A549 (cell line): ENCODE measurements at regions not wholly inside any gene's neighbourhood (a gene's known extent, or its start where the extent isn't known, plus 50 kb on each side); places are given as distances from the start of the nearest gene placed in this dataset.

Source experiments
- ATAC-seq, 2 experiments: fragments of 200-7000 bp in 1 of 2; fragments of >200 bp in 1 of 2; cut with Nextera tagmentation in 1 of 2; cut with Tn5 transposase in 1 of 2; 3 replicates each; pipeline versions ENCODE4 v1.8.0 to v1.9.1; 2018 to 2020; ENCODE audit warnings: mild to moderate bottlenecking in 1 of 2, moderate library complexity in 1 of 2
- CTCF ChIA-PET: fragments of 300-600 bp; sonication (Branson Sonifier 250); formaldehyde crosslinking; extraction: SDS; loops from one replicate; lab custom pipeline; 2021; ENCODE audit warnings: antibody characterized with exemption, inconsistent platforms; lab: Yijun Ruan, JAX
- POLR2A ChIA-PET: fragments of 350-600 bp; formaldehyde crosslinking; extraction: SDS; loops from one replicate; lab custom pipeline; 2021; ENCODE audit warnings: antibody characterized with exemption, inconsistent platforms; lab: Yijun Ruan, JAX
- DNase-seq, 2 experiments: peaks; one replicate each; pipeline versions ENCODE4 v3.0.0 to v3.0.0-alpha.2; 2011 to 2016; ENCODE audit warnings: low read depth in 1 of 2, low spot score in 1 of 2
- FAIRE-seq: peaks from 2 replicates; lab custom pipeline; 2011; peaks lifted over from hg19 to GRCh38; lab: Jason Lieb, UNC
- H3K27ac ChIP-seq, 2 experiments: fragments of >200 bp; sonication (Bioruptor Twin); formaldehyde crosslinking; 3 replicates each; pipeline ENCODE4 v1.5.1; 2016 to 2017
- H3K4me1 ChIP-seq: fragments of >200 bp; sonication (Bioruptor Twin); formaldehyde crosslinking; 3 replicates; pipeline ENCODE4 v1.6.1; 2016
- H3K4me2 ChIP-seq: fragments of >200 bp; sonication (Bioruptor Twin); formaldehyde crosslinking; 3 replicates; pipeline ENCODE4 v1.6.1; 2016
- H3K4me3 ChIP-seq: fragments of >200 bp; sonication (Bioruptor Twin); formaldehyde crosslinking; 3 replicates; pipeline ENCODE4 v1.5.1; 2016
- H3K9me3 ChIP-seq: fragments of >200 bp; sonication (Bioruptor Twin); formaldehyde crosslinking; 3 replicates; pipeline ENCODE4 v1.6.1; 2016
- CEBPB ChIP-seq, 2 experiments: fragments of >200 bp in 1 of 2; sonication (Bioruptor Twin) in 1 of 2; formaldehyde crosslinking in 1 of 2; IDR thresholded peaks; 2 replicates each; pipeline ENCODE4 v1.6.1; 2012 to 2016
- CHD2 ChIP-seq: fragments of 150-350 bp; IDR thresholded peaks from 2 replicates; pipeline ENCODE4 v1.6.1; 2014; ENCODE audit warnings: low read length; ENCODE audit not compliant: partially characterized antibody
- E2F6 ChIP-seq: IDR thresholded peaks from 2 replicates; pipeline ENCODE4 v1.6.1; 2012; ENCODE audit warnings: low read depth, borderline replicate concordance
- EHF ChIP-seq: fragments of 250-450 bp; sonication (Bioruptor Pico); IDR thresholded peaks from 2 replicates; pipeline ENCODE4 v1.5.0; 2020; ENCODE audit warnings: mild to moderate bottlenecking
- EP300 ChIP-seq, 2 experiments: fragments of >200 bp; sonication (Bioruptor Twin); formaldehyde crosslinking; IDR thresholded peaks; 2 replicates in 1 of 2; 3 replicates in 1 of 2; pipeline ENCODE4 v1.6.1; 2016 to 2017
- FOSL2 ChIP-seq, 2 experiments: fragments of 450-650 bp in 1 of 2; fragments of >200 bp in 1 of 2; sonication (Bioruptor Twin) in 1 of 2; formaldehyde crosslinking; IDR thresholded peaks; 2 replicates each; pipeline versions ENCODE4 v1.5.0 to v1.6.1; 2016 to 2020; ENCODE audit warnings: mild to moderate bottlenecking in 1 of 2, moderate library complexity in 1 of 2
- FOXS1 ChIP-seq: fragments of 250-450 bp; sonication (Bioruptor Pico); IDR thresholded peaks from 2 replicates; pipeline ENCODE4 v1.5.0; 2020; ENCODE audit warnings: mild to moderate bottlenecking, moderate library complexity
- GATA3 ChIP-seq: IDR thresholded peaks from 2 replicates; pipeline ENCODE4 v1.6.1; 2012; ENCODE audit warnings: borderline replicate concordance
- HDAC2 ChIP-seq: fragments of 200-600 bp; sonication (generic); IDR thresholded peaks from 2 replicates; pipeline ENCODE4 v1.6.1; 2016
- HOXA7 ChIP-seq: fragments of 250-450 bp; sonication (Bioruptor Pico); IDR thresholded peaks from 2 replicates; pipeline ENCODE4 v1.5.0; 2020; ENCODE audit warnings: mild to moderate bottlenecking, moderate library complexity
- HOXB5 ChIP-seq: fragments of 250-450 bp; sonication (Bioruptor Pico); IDR thresholded peaks from 2 replicates; pipeline ENCODE4 v1.5.0; 2020; ENCODE audit warnings: mild to moderate bottlenecking, moderate library complexity
- JUN ChIP-seq, 2 experiments: fragments of >200 bp; sonication (Bioruptor Twin); formaldehyde crosslinking; IDR thresholded peaks; 2 replicates in 1 of 2; 3 replicates in 1 of 2; pipeline ENCODE4 v1.6.1; 2016 to 2017
- NFE2L2 ChIP-seq: fragments of 150-350 bp; conservative IDR thresholded peaks from 2 replicates; pipeline ENCODE4 v1.6.1; 2014; ENCODE audit warnings: low read length
- NPAS2 ChIP-seq: fragments of 250-450 bp; sonication (Bioruptor Pico); IDR thresholded peaks from 2 replicates; pipeline ENCODE4 v1.8.0; 2022; ENCODE audit warnings: mild to moderate bottlenecking, moderate library complexity, borderline replicate concordance
- POLR2A ChIP-seq: IDR thresholded peaks from 2 replicates; pipeline ENCODE4 v1.6.1; 2012; ENCODE audit warnings: mild to moderate bottlenecking, low read length
- RAD21 ChIP-seq, 2 experiments: fragments of >200 bp in 1 of 2; sonication (Bioruptor Twin) in 1 of 2; formaldehyde crosslinking in 1 of 2; IDR thresholded peaks in 1 of 2; conservative IDR thresholded peaks in 1 of 2; 2 replicates in 1 of 2; 3 replicates in 1 of 2; pipeline ENCODE4 v1.6.1; 2012 to 2018; ENCODE audit warnings: inconsistent platforms in 1 of 2
- RARB ChIP-seq: fragments of 250-450 bp; sonication (Bioruptor Pico); IDR thresholded peaks from 2 replicates; pipeline ENCODE4 v1.8.0; 2021; ENCODE audit warnings: mild to moderate bottlenecking, moderate library complexity
- RCOR1 ChIP-seq: fragments of 150-350 bp; IDR thresholded peaks from 2 replicates; pipeline ENCODE4 v1.6.1; 2014; ENCODE audit warnings: antibody characterized with exemption, low read length, low read depth
- RFX5 ChIP-seq: fragments of 450-650 bp; IDR thresholded peaks from 2 replicates; pipeline ENCODE4 v1.7.1; 2014; ENCODE audit warnings: antibody characterized with exemption, mild to moderate bottlenecking, moderate library complexity
- TP53 ChIP-seq: fragments of 250-450 bp; sonication (Bioruptor Pico); IDR thresholded peaks from 2 replicates; pipeline ENCODE4 v1.5.0; 2021; ENCODE audit warnings: mild to moderate bottlenecking, moderate library complexity
- USF2 ChIP-seq: fragments of 450-650 bp; IDR thresholded peaks from 2 replicates; pipeline ENCODE4 v1.6.1; 2014; ENCODE audit warnings: antibody characterized with exemption
- ZNF302 ChIP-seq: fragments of 250-450 bp; sonication (Bioruptor Pico); IDR thresholded peaks from 2 replicates; pipeline ENCODE4 v1.9.0; 2021; ENCODE audit warnings: inconsistent platforms, mild to moderate bottlenecking, moderate library complexity
- WGBS: methylation state at CpG from one replicate; pipeline ENCODE4 v1.1.6; 2017; ENCODE audit errors: missing lambda C conversion rate; 5-methylcytosine and 5-hydroxymethylcytosine counted together
- TF ChIP-seq, protein P1 (sequence below): fragments of 150-350 bp; IDR thresholded peaks from 2 replicates; pipeline ENCODE4 v1.6.1; 2014; ENCODE audit warnings: low read depth, mild to moderate bottlenecking, low read length
- TF ChIP-seq, protein P2 (sequence below): fragments of 200-600 bp; sonication (generic); IDR thresholded peaks from 2 replicates; pipeline ENCODE4 v1.6.1; 2016; ENCODE audit warnings: antibody characterized with exemption, mild to moderate bottlenecking, moderate library complexity
- TF ChIP-seq, protein P3 (sequence below): fragments of >200 bp; sonication (Bioruptor Twin); formaldehyde crosslinking; IDR thresholded peaks from 3 replicates; pipeline ENCODE4 v1.5.1; 2016
- TF ChIP-seq, protein P4 (sequence below): IDR thresholded peaks from 2 replicates; pipeline ENCODE4 v1.6.1; 2012

DNA sequence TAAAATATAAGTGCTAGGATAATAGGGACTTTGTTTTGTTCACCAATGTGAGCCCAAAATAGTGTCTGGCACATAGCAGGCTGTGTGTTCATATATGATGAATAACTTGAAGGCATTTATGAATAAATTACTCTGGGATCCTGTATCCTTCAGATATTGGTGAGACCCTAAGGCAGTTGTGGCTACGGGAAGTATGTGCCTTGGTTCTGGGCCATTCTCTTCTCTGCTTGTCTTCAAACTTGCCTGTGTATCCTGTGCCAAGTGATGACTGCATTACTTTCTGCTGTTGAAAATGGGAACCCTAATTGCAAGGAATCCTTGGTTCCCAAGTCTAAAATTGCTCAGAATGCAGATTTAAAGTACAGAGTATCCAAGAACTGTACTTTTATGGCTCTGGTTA is 67.6 kb upstream of the KTN1 start:
- WGBS = 90% methylated on average over 1 of the region's 1 CpG
- H3K4me2 ChIP-seq = no peak overlapping the region
- CTCF ChIA-PET = no interaction called here
- FAIRE-seq (no peak), ATAC-seq (no peak), DNase-seq (no peak)
- no peaks in the 10 kb centered on the region for H3K9me3 ChIP-seq
- TF ChIP-seq E2F6 = no peak
- TF ChIP-seq RCOR1 = no peak
- TF ChIP-seq RFX5 = no peak
- TF ChIP-seq NFE2L2 = no peak
- no peak for TF ChIP-seq TP53 (CRISPR knock-in tag)
- TF ChIP-seq, protein P1, sequence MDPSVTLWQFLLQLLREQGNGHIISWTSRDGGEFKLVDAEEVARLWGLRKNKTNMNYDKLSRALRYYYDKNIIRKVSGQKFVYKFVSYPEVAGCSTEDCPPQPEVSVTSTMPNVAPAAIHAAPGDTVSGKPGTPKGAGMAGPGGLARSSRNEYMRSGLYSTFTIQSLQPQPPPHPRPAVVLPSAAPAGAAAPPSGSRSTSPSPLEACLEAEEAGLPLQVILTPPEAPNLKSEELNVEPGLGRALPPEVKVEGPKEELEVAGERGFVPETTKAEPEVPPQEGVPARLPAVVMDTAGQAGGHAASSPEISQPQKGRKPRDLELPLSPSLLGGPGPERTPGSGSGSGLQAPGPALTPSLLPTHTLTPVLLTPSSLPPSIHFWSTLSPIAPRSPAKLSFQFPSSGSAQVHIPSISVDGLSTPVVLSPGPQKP = no peak
- no peak for TF ChIP-seq HOXA7 (CRISPR knock-in tag)
- no peak for TF ChIP-seq HDAC2
- TF ChIP-seq EP300 (IDR thresholded peaks at IDR 0.05) = no peak
- no peak for TF ChIP-seq RAD21 (conservative IDR thresholded peaks at IDR 0.05 in 1 of 2, IDR thresholded peaks at IDR 0.05 in 1 of 2)
- no peak for TF ChIP-seq JUN (IDR thresholded peaks at IDR 0.05)
- TF ChIP-seq ZNF302 (CRISPR knock-in tag) = no peak
- H3K4me1 ChIP-seq = no peaks in the 10 kb centered on the region
- no peak overlapping the region for H3K27ac ChIP-seq
- POLR2A ChIA-PET = no interaction called here
- no peak overlapping the region for H3K4me3 ChIP-seq

- no peak for ATAC-seq
Observed at GRCh38 chr14:55513491-55513890, 66.5 kb upstream of the KTN1 start.

More at GRCh38 chr14:55513491-55513890, 66.5 kb upstream of the KTN1 start:
- TF ChIP-seq RARB (CRISPR knock-in tag) (no peak), CEBPB (IDR thresholded peaks at IDR 0.05) (no peak), POLR2A (no peak), USF2 (no peak), EHF (CRISPR knock-in tag) (no peak), JUN (IDR thresholded peaks at IDR 0.05) (no peak), NPAS2 (CRISPR knock-in tag) (no peak), GATA3 (no peak), FOXS1 (CRISPR knock-in tag) (no peak), CHD2 (no peak), FOSL2 (IDR thresholded peaks at IDR 0.05) (no peak), FOSL2 (CRISPR knock-in tag; IDR thresholded peaks at IDR 0.05) (no peak), HOXB5 (CRISPR knock-in tag) (no peak)
- TF ChIP-seq, protein P2, sequence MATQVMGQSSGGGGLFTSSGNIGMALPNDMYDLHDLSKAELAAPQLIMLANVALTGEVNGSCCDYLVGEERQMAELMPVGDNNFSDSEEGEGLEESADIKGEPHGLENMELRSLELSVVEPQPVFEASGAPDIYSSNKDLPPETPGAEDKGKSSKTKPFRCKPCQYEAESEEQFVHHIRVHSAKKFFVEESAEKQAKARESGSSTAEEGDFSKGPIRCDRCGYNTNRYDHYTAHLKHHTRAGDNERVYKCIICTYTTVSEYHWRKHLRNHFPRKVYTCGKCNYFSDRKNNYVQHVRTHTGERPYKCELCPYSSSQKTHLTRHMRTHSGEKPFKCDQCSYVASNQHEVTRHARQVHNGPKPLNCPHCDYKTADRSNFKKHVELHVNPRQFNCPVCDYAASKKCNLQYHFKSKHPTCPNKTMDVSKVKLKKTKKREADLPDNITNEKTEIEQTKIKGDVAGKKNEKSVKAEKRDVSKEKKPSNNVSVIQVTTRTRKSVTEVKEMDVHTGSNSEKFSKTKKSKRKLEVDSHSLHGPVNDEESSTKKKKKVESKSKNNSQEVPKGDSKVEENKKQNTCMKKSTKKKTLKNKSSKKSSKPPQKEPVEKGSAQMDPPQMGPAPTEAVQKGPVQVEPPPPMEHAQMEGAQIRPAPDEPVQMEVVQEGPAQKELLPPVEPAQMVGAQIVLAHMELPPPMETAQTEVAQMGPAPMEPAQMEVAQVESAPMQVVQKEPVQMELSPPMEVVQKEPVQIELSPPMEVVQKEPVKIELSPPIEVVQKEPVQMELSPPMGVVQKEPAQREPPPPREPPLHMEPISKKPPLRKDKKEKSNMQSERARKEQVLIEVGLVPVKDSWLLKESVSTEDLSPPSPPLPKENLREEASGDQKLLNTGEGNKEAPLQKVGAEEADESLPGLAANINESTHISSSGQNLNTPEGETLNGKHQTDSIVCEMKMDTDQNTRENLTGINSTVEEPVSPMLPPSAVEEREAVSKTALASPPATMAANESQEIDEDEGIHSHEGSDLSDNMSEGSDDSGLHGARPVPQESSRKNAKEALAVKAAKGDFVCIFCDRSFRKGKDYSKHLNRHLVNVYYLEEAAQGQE = no peak
- TF ChIP-seq, protein P3, sequence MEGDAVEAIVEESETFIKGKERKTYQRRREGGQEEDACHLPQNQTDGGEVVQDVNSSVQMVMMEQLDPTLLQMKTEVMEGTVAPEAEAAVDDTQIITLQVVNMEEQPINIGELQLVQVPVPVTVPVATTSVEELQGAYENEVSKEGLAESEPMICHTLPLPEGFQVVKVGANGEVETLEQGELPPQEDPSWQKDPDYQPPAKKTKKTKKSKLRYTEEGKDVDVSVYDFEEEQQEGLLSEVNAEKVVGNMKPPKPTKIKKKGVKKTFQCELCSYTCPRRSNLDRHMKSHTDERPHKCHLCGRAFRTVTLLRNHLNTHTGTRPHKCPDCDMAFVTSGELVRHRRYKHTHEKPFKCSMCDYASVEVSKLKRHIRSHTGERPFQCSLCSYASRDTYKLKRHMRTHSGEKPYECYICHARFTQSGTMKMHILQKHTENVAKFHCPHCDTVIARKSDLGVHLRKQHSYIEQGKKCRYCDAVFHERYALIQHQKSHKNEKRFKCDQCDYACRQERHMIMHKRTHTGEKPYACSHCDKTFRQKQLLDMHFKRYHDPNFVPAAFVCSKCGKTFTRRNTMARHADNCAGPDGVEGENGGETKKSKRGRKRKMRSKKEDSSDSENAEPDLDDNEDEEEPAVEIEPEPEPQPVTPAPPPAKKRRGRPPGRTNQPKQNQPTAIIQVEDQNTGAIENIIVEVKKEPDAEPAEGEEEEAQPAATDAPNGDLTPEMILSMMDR = no peak
- TF ChIP-seq, protein P4, sequence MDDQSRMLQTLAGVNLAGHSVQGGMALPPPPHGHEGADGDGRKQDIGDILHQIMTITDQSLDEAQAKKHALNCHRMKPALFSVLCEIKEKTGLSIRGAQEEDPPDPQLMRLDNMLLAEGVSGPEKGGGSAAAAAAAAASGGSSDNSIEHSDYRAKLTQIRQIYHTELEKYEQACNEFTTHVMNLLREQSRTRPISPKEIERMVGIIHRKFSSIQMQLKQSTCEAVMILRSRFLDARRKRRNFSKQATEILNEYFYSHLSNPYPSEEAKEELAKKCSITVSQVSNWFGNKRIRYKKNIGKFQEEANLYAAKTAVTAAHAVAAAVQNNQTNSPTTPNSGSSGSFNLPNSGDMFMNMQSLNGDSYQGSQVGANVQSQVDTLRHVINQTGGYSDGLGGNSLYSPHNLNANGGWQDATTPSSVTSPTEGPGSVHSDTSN = no peak
- WGBS = 91% methylated on average over 10 of the region's 10 CpGs
- no peak overlapping the region for H3K27ac ChIP-seq
- DNase-seq (no peak), FAIRE-seq (no peak)
- no peaks in the 10 kb centered on the region for H3K4me1 ChIP-seq
- H3K4me2 ChIP-seq = no peak overlapping the region
- POLR2A ChIA-PET = no interaction called here
- CTCF ChIA-PET = interaction anchor here (0.6 kb wide), 1 partner anchor 1804 kb away, joined by 3 read pairs; no protein-coding TSS in a partner anchor
- H3K4me3 ChIP-seq = no peak overlapping the region
- H3K9me3 ChIP-seq = no peaks in the 10 kb centered on the region
